Left cardiac atrium (tissue), 4 donors: ENCODE measurements at regions not wholly inside any gene's neighbourhood (a gene's known extent, or its start where the extent isn't known, plus 50 kb on each side); places are given as distances from the start of the nearest gene placed in this dataset.

Experiments
- ATAC-seq, 2 donors: fragments of 200-7000 bp; cut with Tn5 transposase; one replicate each; pipeline ENCODE4 v1.9.1; 2020; ENCODE audit warnings: mild to moderate bottlenecking in 2 of 2, moderate library complexity in 2 of 2
- DNase-seq: peaks from one replicate; pipeline ENCODE4 v3.0.0-alpha.2; 2020
- intact Hi-C, 2 donors: fragments of 100-400 bp; cut with DNase I; formaldehyde crosslinking; loops; one replicate each; pipeline versions ENCODE4 v1.14.1 to v1.15.1; 2022 to 2023
- donor health status: DM: no; HTN: yes; CAD: no.
- donor health status: DM: no; HTN: yes; CAD: no; lungs with severe emphysema.
- donor health status: DM: yes; HTN: yes; CAD: no.
- donor health status: Dilated cardiomyopathy.

DNA sequence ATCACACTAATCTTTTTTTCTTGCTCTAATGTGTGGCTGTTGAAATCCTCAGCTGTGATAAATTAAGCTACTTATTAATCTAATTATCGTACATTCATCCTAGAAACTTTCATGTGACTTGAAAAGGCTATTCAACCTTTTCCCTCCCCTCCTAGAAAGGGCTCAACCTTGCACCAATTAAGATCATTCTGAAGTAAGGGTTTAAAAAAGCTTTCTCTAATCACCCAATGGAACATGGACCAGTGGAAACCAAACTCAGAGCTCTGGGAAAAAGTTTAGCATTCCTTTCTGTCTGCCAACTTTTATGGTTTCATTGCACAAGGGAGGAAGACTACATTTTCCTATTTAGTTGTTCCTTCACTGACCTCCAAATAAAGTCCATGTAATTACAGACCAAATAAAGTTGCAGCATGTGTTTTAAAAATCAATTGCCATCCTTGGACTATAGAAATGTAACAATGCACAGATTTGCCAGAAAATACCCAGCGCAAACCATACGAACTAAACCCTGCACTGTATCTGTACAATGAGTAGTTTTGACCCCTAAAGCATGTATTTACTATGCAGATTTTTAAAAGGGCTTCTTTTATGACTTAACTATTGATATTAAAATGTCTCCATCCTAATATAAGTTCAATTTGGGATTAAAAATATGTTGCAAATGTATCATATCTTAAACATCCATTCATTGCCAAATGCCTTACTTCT, 142.6 kb upstream of the OTX2 start:
- intact Hi-C loops, result no loop called here
- no peak for DNase-seq
- ATAC-seq, result no peak

- DNase-seq, result no peak
- intact Hi-C loops, result no loop called here
- no peak for ATAC-seq
Measured at GRCh38 chr14:56949828-56950227, 139.5 kb upstream of the OTX2 start.

- ATAC-seq, result no peak
- intact Hi-C loops, result no loop called here
- DNase-seq, result no peak
Measured at GRCh38 chr14:56945291-56945690, 135.0 kb upstream of the OTX2 start.

- intact Hi-C loops, result no loop called here
- DNase-seq, result no peak
- no peak for ATAC-seq
Measured at GRCh38 chr14:56944397-56944796, 134.1 kb upstream of the OTX2 start.

GRCh38 chr14:56933446-56933845, 123.2 kb upstream of the OTX2 start:
- intact Hi-C loops, result no loop called here
- ATAC-seq (no peak), DNase-seq (no peak)

DNA sequence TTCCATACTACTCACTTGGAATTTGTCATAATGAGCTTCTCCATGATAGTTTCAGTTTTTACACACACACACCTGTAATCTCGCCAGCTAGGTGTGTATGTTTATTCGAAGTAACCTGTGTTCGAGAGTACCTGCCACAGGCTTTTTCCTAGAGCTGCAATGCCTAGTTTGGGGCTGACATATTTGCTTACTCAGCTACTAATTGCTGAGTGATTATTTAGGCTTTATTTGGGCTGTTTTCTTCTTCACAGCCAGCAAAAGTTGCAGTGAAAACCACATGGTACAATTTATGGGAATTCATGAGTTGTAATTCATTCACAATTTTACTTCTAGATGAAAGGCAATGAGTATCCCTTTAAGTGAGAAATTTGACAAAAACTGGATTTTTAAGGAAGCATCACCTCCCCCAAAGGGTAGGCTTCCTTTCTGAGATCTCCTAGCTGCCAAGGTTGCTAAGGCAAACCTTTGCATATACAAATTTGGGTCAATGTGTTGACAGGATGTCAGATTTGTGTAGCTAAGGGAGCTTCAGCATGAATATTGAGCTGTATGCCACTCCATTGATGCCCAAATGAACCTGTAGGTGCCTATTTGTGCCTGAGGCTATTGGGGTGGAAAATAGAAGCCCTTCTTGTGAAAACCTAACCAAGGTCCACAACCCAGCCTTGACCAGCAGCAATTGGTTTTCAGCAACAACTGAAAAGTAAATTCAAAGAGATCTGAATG, 108.7 kb upstream of the OTX2 start:
- ATAC-seq, result no peak
- no peak for DNase-seq
- intact Hi-C loops, result no loop called here

DNA sequence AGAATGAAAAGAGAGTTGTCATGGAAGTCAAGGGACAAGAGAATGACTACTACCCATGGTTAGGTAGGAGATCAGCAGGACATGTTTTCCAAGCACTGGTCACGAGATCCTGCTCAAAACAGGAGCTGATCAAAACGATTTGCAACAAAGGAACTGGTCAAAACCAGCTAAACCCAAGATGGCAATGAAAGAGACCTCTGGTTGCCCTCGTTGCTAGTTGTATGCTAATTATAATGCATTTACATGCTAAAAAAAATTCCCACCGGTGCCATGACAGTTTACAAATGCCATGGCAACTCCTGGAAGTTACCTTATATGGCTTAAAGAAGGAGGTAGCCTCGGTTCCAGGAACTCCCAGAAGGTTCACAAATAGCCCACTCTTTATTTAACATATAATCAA, 95.0 kb upstream of the OTX2 start:
- DNase-seq (no peak), ATAC-seq (no peak)
- intact Hi-C loops, result no loop called here

GRCh38 chr14:56903304-56903969, 93.2 kb upstream of the OTX2 start:
- no peak for DNase-seq
- intact Hi-C loops, result no loop called here
- ATAC-seq, result no peak

DNA sequence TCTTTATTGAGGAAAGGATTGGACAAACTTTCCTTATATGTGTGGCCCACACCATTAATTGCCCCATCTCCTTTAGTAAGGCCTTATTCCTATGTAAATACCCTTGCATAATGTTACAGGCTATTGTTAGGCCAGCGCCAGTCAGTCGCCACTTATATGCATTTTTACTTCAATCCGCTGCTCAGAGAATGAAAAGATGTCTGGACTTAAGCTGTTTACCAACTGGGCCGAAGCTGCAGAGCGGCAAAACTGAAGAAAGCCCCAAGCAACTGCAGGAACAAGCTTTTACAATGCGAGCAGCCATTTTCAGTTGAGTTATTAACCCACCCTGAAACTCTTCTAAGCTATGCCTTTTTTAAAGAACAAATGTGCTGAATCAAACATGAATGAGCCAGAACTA, 92.1 kb upstream of the OTX2 start:
- intact Hi-C loops, result no loop called here
- no peak for ATAC-seq
- DNase-seq, result no peak

DNA sequence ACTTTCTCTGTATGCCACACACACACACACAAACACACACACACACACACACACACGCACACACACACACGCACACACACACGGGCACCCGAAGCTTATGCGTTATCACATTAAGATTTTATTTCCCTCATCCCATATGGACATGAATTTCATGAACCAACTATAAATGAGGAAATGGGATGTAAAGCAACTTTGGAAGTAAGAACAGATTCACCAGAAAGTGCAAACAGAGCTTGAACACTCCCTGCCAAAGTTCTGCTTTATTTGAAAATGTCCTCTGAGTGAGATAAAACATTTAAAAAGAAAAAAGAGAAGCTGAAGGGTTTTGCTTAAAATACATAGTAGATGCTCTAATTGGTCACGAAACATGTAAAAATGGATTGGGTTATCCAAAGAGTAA, 90.4 kb upstream of the OTX2 start:
- ATAC-seq (no peak), DNase-seq (no peak)
- intact Hi-C loops, result no loop called here

GRCh38 chr14:56899829-56900228, 89.5 kb upstream of the OTX2 start:
- no peak for ATAC-seq
- intact Hi-C loops, result no loop called here
- DNase-seq, result no peak

DNA sequence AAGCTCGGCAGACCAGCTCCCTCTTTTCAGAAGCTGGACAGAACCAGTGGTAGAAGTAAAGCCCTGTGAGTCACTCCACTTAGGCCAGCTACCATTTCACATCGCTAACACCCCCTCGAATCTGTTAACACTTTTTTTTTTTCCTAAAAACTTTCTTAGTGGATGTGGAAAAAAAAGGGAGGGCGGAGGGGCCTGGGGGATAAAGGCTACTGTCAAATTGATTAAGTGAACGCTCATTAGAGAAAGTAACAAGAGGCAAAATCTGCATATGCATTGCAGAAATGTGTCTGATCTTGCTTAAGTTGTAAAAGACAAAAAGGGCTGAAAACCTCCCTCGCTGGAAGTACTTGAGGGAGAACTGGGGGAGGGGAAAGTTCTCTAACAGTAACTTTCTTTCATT, 86.6 kb upstream of the OTX2 start:
- DNase-seq (no peak), ATAC-seq (no peak)
- intact Hi-C loops, result no loop called here

DNA sequence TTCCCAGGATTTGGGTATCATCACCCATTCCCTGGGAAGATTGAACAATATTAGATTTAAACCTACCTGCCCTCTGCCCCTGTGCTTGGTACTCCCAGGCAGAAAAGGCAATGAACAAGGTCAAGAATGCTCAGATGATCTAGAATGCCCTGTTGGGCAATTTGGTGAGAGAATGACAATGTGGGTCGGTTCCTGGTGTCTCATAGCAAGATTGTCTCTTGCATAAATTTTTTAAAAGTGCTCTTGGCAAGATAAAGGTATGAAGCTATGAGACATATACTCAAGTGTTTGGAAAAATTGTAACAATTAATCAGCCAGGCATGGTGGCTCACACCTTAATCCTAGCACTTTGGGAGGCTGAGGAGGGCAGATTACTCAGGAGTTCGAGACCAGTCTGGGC, 86.0 kb upstream of the OTX2 start:
- intact Hi-C loops, result no loop called here
- DNase-seq (no peak), ATAC-seq (no peak)

- intact Hi-C loops, result no loop called here
- no peak for ATAC-seq
Measured at GRCh38 chr14:56895154-56895553, 84.9 kb upstream of the OTX2 start.

GRCh38 chr14:56894591-56894991, 84.3 kb upstream of the OTX2 start:
- DNase-seq (no peak), ATAC-seq (no peak)
- intact Hi-C loops, result no loop called here

More at GRCh38 chr14:56895154-56895553, 84.9 kb upstream of the OTX2 start:
- DNase-seq, result no peak

- intact Hi-C loops, result no loop called here
- ATAC-seq (no peak), DNase-seq (no peak)
Measured at GRCh38 chr14:56892959-56893358, 82.7 kb upstream of the OTX2 start.

GRCh38 chr14:56891226-56891625, 80.9 kb upstream of the OTX2 start:
- intact Hi-C loops, result no loop called here
- DNase-seq (no peak), ATAC-seq (no peak)

DNA sequence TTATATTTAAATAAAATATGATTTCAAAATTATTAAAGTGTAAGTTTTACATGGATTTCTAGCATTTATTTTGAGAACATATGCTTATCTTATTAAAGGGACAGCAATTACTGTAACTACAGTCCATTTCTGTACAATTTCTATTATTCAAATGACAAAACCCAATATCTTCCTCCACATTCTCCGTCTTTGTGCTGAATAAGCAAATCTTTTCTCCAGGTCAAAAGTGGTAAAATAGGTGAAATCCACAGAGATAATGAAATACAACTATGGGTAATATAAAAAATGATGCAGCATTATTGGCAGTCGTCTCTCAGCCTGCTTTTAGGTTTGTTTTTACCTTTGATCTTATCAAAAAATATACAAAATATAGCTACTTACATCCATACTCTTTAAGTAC, 79.4 kb upstream of the OTX2 start:
- no peak for ATAC-seq
- no peak for DNase-seq
- intact Hi-C loops, result no loop called here

- ATAC-seq (no peak), DNase-seq (no peak)
- intact Hi-C loops, result no loop called here
Measured at GRCh38 chr14:56888274-56888673, 78.0 kb upstream of the OTX2 start.

GRCh38 chr14:56887216-56887615, 76.9 kb upstream of the OTX2 start:
- intact Hi-C loops, result no loop called here
- no peak for ATAC-seq
- no peak for DNase-seq
